Tibial nerve (tissue), 3 donors: ENCODE measurements at regions not wholly inside any gene's neighbourhood (a gene's known extent, or its start where the extent isn't known, plus 50 kb on each side); places are given as distances from the start of the nearest gene placed in this dataset.

Experiments used
- EP300 ChIP-seq, 2 donors: sonication (generic); formaldehyde crosslinking; IDR thresholded peaks; one replicate each; pipeline ENCODE4 v1.6.1; 2017; ENCODE audit warnings: antibody characterized with exemption in 2 of 2, mild to moderate bottlenecking in 1 of 2
- POLR2A ChIP-seq, 2 donors: fragments of 450-650 bp; IDR thresholded peaks; one replicate each; pipeline ENCODE4 v1.6.1; 2017; ENCODE audit warnings: antibody characterized with exemption in 2 of 2, mild to moderate bottlenecking in 2 of 2, moderate library complexity in 2 of 2

DNA sequence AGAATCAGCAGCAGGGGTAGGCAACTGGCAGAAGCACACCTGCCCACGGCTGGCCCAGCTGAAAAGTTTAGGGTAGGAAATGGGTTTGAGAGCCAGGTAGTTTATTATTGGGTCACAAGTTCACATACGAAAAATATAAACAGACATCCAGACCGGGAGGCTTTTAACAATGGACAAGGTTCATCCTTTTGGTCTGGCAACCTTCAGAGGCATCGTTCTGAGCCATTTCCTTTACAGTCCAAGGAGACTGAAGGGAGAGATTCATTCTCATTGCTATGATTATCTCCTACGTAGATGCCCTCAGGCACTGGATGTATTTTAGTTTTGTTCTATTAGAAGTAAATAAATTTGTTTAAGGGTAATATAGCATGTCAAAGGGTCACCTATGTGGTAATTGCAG, 248.0 kb upstream of the THBS1 start:
- TF ChIP-seq POLR2A (IDR thresholded peaks at IDR 0.05) (no peak), EP300 (IDR thresholded peaks at IDR 0.05) (no peak)
